HG03135 (cell line): ENCODE measurements at regions not wholly inside any gene's neighbourhood (a gene's known extent, or its start where the extent isn't known, plus 50 kb on each side); places are given as distances from the start of the nearest gene placed in this dataset.
"Not testable (repeated sequence)": the region's sequence is repeated elsewhere in the genome, so short reads cannot be mapped to it uniquely, and the experiment has no call there.

Source experiments
- ATAC-seq: cut with Tn5 transposase; IDR thresholded peaks from one replicate; pipeline ENCODE4 v1.9.1; 2021; ENCODE audit warnings: mild to moderate bottlenecking, moderate library complexity; ENCODE audit not compliant: unreplicated experiment

DNA sequence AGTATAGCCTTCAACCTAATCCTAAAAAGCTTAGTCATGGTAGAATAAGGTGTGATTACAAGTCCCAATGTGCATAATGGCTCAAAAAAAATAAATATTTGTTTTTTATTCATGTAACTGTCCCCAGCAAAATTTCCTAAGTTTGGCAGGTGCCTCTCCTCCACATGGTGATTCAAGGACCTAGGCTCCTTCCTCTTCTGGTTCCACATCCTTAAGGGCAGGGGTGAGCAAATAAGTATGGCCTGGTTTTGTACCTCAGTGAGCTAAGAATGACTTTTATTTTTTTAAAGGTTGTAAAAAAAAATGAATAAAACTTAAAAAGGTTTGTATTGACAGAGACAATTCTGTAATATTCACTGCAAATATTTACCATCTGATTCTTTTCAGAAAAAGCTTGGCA, 343.5 kb upstream of the UBE2E2 start:
- ATAC-seq = no peak

DNA sequence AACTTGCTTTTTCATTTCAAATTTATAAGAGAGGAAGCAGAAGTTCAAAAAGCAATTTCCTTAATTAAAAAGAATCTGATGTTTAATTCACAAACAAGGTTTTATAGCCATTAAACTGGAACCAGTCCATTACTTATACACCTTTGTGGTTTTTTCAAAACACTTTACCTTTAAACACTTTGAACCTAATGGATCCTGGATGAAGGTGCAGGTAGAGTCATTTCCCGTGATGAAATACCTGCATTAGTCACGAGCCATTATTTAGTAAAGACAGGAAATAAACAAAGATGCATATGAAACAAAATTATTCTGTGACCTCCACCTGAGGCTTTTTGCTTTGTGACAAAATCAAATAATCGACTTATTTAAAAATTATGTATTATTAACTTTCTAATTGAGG, 341.7 kb upstream of the UBE2E2 start:
- ATAC-seq = no peak

- no peak for ATAC-seq
These were observed 341.0 kb upstream of the UBE2E2 start for GRCh38 chr3:22862111-22862510.

DNA sequence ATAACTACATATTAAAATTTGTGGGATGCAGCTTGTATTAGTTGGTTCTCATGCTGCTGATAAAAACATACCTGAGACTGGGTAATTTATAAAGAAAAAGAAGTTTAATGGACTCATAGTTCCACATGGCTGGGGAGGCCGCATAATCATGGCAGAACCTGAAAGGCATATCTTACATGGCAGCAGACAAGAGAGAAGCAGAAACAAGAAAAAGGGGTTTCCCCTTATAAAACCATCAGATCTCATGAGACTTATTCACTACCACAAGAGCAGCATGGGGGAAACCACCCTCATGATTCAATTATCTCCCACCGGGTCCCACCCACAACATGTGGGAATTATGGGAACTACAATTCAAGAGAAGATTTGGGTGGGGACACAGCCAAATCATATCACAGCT, 320.3 kb upstream of the UBE2E2 start:
- not testable (repeated sequence) for ATAC-seq

GRCh38 chr3:22885039-22885438, 318.1 kb upstream of the UBE2E2 start:
- ATAC-seq = no peak

GRCh38 chr3:22885574-22886341, 317.4 kb upstream of the UBE2E2 start:
- no peak for ATAC-seq

DNA sequence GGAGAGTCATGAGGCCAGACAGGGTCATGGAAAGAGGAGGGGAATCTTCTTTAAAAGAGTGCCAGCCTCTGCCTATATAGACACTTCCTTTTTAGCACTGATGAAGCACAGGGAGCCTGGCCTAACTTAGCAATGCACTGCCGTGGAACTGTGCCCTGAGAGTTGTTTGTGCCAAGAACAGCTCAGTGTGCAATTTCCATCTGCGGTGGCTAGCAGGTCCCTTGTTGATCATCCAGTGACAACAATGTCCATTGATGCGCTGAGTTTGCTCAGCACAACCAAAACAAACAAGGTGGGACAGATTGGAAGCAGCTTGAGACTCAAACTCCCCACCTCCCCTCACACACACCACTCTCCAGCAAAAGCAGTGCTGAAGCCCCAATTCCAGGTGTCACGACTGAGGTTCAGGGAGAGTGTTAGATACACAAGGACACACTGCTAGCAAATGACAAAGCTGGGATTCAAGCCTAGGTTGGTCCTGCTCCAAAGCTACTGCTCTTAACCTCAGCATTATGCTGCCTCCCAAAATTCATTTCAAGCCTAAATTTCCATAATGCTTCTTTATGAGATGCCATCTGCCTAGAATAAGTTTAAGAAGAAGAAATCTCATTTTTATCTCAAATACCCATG, 316.6 kb upstream of the UBE2E2 start:
- ATAC-seq = no peak

DNA sequence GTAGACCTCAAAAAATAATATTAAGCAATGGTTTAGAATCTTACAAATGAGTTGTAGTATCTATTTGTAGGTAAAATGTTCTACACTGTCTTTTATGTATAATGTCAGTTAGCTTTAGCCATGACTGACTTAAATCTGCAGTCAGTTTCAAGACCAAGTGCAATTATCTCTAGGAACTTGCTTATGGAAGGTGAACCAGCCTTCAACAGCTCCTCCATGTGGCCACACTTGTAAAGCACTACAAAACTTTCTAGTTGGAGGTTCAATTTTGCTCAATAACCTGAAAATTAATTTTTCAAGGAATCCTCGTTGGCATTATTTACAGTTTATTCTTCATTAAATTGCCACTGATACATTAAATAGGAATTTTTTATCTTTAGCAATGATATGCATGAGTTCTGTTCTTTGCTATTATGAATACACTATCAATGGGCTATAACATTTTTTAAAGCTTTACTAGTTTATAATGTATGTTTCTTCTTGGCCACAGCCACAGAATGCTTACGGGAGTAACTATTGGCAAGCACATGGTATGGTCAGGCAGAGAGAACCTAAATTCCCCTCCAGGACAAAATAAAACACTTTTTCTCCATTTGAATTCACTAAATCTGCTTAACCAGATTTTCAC, 315.3 kb upstream of the UBE2E2 start:
- no peak for ATAC-seq

- no peak for ATAC-seq
These were observed 310.0 kb upstream of the UBE2E2 start for GRCh38 chr3:22893101-22893500.

GRCh38 chr3:22893644-22894325, 309.3 kb upstream of the UBE2E2 start:
- no peak for ATAC-seq

GRCh38 chr3:22894865-22895264, 308.3 kb upstream of the UBE2E2 start:
- no peak for ATAC-seq

GRCh38 chr3:22895671-22896070, 307.5 kb upstream of the UBE2E2 start:
- ATAC-seq = no peak

GRCh38 chr3:22898558-22898957, 304.6 kb upstream of the UBE2E2 start:
- no peak for ATAC-seq

DNA sequence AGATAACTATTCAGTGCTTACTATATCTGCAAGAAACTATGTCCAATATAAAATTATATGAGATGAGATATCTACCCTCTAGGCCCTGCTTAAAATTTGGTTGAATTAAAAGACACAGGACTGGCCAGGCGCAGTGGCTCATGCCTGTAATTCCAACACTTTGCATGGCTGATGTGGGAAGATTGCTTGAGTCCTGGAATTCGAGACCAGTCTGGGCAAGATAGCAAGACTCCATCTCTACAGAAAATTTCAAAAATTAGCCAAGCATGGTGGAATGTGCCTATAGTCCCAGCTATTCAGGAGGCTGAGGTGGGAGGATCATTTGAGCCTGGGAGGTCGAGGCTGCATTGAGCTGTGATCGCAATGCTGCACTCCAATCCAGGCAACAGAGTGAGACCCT, 303.7 kb upstream of the UBE2E2 start:
- ATAC-seq = no peak

GRCh38 chr3:22900296-22900695, 302.8 kb upstream of the UBE2E2 start:
- ATAC-seq = no peak

- no peak for ATAC-seq
These were observed 301.4 kb upstream of the UBE2E2 start for GRCh38 chr3:22901684-22902083.

GRCh38 chr3:22907161-22907780, 295.9 kb upstream of the UBE2E2 start:
- ATAC-seq = no peak

DNA sequence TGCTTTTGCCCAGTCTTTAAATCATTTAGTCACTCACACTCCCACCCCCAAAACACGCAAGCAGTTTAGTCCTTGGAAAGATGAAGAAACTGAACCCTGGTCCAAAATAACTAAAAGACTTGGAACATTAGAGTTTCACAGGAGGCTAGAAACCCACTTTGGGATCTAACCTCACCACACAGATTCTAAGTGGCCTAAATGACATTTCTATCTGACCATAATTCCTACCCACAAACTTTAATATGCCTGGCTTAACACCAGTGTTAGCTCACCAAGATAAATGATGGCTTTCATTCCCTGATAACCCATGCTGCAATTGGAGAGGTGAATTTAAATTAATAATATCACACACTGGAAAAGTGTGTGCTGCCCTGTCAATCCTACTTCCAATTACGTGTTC, 295.3 kb upstream of the UBE2E2 start:
- ATAC-seq = no peak

GRCh38 chr3:22908989-22909507, 294.1 kb upstream of the UBE2E2 start:
- ATAC-seq = no peak

DNA sequence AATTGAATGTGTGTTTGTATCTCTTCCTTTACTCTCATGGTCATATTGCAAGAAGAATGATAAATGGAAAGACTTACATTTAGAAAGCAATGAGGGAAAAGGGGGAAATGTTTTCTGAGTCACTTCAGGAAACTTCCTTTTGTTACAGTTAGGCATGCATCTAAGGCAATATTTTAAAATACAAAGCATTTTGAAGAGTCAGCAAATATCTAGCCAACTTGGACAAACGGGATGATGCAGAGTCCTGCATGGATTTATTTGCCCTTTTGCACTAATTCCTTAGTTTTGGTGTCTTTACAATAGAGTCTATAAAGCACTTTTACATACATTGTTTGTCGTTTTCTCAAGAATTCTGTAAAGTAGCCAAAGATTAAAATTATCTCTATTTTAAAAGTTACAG, 286.2 kb upstream of the UBE2E2 start:
- no peak for ATAC-seq

GRCh38 chr3:22920006-22920405, 283.1 kb upstream of the UBE2E2 start:
- ATAC-seq = no peak
